ENCODE measurements at regions not wholly inside any gene's neighbourhood (a gene's known extent, or its start where the extent isn't known, plus 50 kb on each side); places are given as distances from the start of the nearest gene placed in this dataset.
A peak's percentile ranks its signal among the peaks of the same experiment; 100 is the strongest.
"Not testable (repeated sequence)": the region's sequence is repeated elsewhere in the genome, so short reads cannot be mapped to it uniquely, and the experiment has no call there.

DNA sequence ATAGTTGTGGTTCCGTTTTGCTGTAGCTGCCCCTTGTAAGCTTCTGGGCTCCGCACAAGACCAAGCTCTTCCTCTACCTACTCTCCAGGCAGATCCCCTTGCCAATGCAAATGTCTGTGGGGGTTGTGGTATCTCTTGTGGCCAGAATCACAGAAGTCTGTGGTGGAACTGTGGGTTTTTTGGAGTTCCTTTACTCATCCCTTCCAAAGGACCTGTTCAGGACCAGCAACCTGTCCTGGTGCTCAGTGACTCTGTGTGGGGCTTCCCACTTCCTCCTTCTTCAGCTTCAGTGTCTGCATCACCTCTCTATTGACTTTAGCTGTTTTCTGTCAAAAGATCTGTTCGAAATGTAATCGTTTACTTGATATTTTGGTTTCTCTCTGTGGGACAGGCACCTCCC lies 441.3 kb upstream of the ADAMTSL1 start:
- DNase-seq (ENCODE audit: low read depth) = no peak

DNA sequence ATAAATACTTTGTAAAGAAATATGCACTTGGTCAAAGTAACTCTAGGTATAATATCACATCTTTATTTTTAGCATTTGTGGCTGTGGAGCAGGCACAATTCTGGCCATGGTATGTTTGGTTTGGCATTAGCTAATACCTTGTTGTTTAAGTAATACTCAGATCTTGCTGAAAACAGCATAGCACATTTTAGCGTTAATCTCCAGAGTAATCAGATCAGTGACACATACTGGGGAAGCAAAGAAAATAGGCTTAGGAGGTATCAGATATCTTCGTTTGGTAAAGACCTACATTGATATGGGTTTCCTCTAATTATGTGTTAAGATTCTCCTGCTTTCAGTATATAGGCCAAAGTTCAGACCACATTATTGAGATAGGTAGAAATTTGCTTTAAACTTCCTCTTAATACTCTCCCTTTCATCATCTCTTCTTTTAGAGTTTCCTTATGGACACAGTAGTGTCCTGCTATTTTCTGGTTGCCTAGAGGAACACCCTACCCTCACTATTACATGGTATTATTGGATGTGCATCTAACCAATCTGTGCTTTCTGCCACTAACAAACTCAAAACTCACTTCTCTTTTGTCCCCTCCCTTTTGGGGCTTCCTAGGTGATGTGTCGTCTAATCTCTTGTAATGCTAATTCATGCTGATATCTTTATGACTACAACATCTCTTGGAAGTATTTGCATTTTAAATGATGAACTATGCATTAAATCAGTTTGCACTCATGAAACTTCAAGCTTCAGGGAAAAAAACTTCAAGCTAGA lies 437.3 kb upstream of the ADAMTSL1 start:
- no peak for DNase-seq (ENCODE audit: low read depth)

DNA sequence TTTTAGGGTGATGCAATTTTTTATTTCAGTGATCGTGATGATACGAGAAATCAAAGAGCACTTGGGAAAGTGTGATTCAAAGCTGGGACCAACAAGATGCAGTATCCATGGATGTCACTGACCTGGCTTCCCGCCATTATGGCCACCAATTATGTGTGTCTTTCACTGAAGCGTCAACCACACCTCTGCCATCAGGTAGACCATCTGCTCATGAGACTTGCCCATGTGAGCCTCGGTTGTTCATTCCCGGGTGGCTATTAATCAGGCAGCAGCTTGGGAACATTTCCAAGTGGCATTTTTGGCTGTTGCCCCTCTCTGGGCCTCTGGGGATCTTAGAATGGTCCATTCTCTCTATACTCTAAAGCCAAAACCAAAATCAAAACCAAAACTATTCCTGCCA lies 436.0 kb upstream of the ADAMTSL1 start:
- no peak for DNase-seq (ENCODE audit: low read depth)

DNA sequence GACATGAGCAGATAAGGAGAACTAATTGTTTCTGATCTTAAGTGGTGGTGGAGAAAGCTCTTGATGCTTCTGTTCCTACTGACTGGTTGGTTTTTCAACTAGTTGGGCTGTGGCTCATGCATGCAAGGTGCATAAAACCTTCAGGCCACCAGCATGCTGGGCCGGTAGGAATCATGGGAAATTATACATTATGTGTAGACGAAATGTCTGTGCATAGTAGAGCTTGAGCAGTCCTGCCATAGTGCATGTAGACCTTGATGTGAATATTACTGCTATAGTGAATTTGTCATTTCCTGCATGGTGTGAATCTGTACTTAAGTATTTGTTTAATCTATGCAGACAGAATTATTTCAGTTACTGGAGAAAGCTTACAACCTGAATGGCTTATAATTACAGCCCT lies 433.6 kb upstream of the ADAMTSL1 start:
- no peak for DNase-seq (ENCODE audit: low read depth)

DNA sequence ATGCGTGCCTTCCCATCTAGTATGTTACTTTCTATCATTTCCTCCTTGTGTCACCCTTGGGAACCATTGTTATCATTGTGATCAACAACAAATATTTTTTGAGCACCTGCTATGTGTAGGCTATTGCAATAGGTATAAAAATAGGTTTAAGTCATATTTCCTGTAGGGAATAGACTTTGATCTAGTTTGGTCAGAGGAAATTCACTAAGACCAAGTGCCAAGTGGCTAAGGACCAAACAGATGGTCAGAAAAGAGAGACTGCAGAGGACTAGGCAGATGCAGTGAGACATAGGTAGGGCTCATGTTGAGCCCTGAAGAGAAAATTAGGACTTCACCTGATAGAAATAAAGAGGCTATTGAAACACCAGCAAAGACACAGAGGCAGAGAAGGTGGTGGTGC lies 430.0 kb upstream of the ADAMTSL1 start:
- DNase-seq (ENCODE audit: low read depth) = no peak

DNA sequence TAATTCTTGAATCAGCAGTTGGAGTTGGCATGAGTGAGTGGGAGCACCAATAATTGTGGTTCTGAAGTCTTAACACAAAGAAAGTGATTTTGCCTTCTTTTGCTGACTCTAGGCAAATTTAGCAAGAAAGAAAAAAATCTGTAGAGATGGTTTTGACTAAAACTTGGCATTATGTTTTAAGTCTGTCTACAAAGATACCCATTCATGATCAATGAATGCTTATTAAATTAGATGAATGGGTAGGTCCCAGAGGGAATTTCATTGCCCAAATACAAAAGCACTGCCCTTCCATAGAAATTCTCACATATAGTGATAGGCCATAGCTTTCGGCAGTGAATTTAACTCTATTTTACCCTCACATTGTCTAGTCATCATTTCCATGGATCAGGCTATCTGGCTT lies 428.6 kb upstream of the ADAMTSL1 start:
- DNase-seq (ENCODE audit: low read depth) = no peak

DNA sequence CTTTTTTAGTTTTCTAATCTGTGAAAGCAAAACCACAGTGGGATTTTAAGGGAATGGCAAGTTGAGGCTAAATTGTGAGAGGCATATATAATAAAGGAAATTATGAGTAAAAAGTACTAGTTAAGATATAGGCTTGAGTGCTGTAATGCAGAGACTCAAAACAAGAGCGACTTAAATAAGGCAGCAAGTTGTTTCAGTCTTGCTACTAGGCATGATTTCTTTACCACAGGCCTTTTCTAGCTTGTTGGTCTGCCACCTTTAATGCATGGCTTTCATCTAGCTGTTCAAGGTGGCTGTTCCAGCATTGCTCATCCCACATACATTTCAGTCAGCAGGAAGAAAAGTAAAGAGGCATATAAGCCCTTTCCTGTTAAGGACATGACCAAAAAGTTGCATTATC lies 427.9 kb upstream of the ADAMTSL1 start:
- no peak for DNase-seq (ENCODE audit: low read depth)

DNA sequence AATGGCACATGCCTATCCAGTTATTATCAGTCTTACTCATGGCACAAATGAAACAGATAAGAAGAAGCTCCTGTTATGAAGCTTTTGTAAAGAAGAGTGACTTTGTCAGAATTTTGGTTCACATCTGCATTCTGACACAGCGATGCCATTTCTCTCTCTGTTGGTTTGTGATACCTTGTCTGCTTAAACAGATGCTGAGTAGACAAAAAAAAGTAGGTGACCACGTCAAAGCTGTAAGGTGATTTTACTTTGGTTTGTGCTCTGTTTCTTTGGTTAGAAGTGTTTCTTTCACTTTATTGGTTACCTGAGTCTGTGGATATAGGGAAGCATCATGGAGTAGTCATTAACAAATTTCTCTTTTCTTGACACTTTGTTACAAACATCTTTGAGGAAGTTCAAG lies 422.3 kb upstream of the ADAMTSL1 start:
- DNase-seq (ENCODE audit: low read depth) = no peak

DNA sequence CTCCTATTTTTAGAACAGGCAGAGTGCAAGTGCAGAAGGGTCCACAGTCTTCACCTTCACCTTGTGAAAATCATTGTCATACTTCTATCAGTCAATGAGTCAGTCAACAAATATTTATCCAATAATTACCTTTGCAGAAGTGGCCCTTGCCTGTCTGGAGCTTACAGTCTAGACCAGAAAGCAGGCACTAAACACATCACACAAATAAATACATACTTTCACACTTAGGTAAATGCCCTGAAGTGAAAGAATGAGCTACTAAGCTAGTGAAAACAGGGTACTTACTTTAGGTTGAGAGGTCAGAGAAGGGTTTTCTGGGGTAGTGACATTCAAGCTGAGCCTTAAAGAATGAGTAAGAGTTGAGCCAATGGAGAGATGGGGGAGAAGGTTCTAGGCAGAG lies 421.9 kb upstream of the ADAMTSL1 start:
- no peak for DNase-seq (ENCODE audit: low read depth)

DNA sequence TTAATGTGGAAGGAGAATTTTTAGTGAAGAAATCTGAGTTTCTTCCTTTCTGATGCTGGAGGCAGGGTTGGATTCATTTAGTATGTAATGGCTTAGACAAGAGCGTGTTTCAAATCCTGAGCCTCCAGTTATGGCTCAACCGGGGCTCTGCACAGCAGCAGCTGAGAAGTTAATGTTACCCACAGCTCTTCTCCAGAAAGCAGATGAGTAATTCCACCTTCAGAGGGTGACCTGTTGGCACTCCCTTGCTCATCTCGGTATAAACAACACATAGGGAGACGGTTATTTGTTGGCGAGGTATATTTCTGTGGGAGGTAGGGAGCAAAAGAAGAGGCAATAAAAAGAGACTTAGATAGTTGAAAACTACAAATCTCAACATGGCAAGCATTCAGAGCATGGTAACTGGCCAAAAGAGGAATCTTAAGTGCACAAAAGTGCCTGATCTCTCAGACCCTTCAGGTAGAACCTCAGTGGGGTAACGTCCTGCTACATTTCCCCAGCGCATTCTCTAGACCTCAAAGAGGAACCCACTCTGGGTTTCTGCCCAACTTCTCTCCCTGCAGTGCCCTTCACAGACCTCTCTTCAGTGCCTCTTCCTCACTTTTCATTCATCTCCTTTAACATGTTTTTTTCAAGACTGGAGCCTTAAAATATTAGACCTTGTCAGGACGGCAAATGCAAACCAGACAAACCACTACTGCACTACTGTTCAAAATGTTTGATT lies 417.5 kb upstream of the ADAMTSL1 start:
- DNase-seq (ENCODE audit: low read depth) = no peak

DNA sequence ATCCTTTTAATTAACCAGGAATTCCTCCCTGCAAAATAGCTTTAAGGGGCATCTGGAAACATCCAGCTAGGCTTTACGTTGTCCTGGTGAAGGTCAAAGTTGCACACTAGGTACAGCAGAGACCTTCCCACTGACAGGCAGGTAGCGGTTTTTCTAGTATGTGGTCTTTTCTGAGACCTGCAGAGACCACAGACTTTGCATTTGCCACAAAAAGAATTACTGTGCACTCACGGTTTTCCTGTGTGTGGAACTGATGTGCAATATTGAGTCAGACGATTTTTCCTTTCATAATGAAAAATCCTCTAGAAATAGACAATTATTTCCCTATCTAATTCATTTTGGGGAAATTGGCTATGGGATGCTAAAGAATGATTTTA lies 417.0 kb upstream of the ADAMTSL1 start:
- DNase-seq (ENCODE audit: low read depth) = no peak

DNA sequence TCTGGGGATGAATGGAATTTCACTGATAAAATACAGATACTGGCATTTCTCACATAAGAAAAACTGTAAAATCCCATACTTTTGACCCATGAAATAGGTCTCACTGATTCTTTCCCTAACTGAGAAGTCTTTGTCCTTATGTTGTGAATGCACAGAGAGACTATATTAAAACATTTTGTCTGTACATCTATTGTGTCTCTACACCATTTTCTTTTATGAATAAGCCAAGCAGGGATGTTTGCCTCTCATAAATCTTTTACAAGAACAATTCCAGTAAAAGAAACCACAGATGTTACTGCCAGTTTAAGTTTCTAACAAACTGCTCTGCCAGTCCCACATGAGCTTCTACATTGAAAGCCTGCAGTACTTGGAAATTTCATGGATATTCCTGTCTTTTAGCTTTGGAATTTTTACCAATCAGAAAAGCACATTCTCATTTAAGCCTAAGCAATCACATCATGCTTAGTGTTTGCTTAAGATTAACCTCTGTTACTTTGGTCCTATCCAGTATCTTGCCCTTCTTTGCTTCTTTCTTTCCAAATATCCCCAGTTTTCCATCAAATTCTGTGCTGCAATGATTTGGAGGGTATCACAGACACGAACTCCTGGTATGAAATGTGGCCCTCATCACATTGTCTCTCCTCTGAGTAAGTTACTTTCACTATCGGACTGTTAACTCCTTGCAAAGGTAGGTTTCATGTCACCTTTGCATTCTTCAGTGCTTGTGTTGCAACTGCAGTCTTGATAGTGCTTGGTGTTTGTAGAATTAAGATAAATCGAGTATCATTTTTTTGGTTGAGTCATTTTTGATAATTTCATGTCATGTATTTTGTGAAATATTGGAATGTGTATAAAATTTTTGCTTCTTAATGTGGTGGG lies 415.1 kb upstream of the ADAMTSL1 start:
- DNase-seq (ENCODE audit: low read depth) = peak; percentile 7

DNA sequence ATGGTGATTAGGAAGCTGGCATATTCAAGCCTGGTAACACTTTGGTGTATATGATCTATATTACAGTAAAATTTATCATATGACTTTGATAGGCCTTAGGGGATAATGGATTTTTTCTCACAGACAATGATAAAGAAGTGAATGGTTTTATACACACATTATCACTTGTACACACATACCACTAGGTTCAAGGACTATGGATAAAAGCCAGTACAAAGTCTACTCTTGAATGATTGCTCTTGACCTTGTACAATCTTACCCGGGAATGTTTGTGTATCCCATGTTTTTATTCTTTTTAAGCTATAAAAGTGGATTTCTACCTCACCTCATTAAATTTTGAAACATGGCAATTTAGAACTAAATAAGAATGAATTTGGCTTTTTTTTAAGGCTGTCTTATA lies 414.5 kb upstream of the ADAMTSL1 start:
- DNase-seq (ENCODE audit: low read depth) = no peak

DNA sequence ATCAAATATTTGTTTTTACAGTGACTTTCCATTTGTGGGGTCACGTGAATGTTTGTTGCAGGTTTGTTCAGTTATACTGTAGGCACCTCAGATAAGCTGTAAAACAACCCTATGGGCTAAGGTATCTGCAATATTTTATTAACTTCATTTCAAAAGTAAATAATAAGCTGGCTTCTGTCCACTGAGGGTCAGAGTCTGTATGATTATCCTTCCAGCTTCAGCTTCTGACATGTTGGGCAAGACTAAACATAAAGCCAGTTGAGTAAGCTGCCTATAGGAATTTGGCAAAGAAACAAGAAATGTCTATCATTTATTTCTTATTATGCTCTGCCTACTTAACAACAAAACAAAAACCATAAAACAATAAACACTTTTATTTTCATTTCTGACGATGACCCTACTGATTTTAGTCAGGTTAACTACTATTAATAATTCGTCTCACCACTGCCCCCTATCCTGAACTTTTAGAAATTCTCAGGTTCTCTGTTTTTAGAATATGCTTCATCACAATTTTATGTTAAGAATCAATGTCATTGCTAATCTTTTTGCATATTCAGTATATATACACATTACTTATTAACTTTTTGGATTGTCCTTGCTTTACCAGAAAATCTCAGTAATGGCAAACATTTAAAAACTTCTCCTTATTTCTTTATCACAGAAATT lies 413.6 kb upstream of the ADAMTSL1 start:
- DNase-seq (ENCODE audit: low read depth) = no peak

DNA sequence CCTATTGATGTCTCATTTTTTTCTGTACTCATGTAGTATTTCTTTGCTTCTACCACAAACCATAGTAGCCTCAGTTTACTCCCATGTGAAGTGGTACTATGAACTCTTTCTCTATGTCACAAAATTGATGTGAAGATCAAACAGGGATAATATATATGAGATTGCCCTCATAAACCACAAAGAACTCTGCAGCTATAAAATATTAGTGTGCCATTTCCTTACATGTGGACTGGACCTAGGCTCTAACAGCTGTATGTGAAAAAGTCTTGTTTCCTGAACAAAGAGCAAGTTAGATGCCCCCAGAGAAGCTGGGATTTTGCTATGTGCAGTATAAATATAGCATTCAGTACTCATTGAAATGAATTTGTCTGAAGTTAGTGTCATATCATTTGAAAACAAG lies 412.6 kb upstream of the ADAMTSL1 start:
- no peak for DNase-seq (ENCODE audit: low read depth)

DNA sequence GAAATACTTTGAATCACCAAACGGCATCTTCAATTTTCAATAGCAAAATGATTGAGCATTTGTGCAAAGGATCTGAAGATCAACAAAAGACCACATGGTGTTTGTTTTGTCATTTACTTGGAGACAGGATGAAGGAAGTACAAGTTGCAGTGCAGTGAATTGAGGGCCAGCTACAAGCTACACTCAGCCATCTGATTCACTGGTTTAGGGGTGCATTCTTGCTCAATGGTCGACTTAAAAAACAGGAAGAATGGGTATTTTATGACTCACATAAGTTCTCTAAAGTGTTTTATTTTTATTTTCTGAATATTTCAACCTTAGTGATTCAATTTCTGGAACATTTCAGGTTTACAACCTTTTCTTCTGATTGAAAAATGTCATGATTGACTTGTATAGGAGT lies 412.1 kb upstream of the ADAMTSL1 start:
- DNase-seq (ENCODE audit: low read depth) = peak; percentile 27

DNA sequence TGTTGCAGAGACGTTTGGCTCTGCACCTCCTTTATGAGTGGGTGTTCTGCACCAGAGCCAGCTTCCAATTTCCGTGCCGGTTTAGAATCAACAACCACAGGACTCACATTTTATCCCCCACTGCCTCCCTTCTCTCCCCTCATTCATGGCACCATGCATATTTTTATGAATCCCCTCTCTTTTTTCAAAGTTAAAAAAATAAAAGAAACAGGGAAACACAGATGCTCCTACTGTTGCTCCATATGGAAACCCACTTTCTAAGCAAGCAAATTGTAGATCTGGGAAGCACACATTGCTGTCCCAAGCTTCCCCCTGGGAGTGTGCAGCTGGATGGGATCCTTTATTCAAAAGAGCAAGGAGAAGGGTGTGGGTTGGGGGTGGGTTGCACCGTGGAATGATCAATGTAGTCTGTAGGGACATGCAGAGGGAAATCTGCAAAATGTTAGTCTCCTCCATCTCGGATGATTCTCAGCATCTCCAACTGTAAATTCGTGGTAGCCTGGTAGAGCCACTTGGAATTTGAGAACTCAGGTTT lies 410.0 kb upstream of the ADAMTSL1 start:
- DNase-seq (ENCODE audit: low read depth) = no peak

DNA sequence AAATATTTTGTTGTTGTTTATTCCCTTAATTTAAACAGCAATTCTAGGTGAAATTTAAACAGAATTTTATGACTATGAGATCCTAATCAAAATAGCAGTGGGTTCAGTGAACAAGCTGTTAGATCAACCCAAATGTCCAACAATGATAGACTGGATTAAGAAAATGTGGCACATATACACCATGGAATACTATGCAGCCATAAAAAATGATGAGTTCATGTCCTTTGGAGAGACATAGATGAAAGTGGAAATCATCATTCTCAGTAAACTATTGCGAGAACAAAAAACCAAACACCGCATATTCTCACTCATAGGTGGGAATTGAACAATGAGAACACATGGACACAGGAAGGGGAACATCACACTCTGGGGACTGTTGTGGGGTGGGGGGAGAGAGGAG lies 407.3 kb upstream of the ADAMTSL1 start:
- DNase-seq (ENCODE audit: low read depth) = not testable (repeated sequence)

DNA sequence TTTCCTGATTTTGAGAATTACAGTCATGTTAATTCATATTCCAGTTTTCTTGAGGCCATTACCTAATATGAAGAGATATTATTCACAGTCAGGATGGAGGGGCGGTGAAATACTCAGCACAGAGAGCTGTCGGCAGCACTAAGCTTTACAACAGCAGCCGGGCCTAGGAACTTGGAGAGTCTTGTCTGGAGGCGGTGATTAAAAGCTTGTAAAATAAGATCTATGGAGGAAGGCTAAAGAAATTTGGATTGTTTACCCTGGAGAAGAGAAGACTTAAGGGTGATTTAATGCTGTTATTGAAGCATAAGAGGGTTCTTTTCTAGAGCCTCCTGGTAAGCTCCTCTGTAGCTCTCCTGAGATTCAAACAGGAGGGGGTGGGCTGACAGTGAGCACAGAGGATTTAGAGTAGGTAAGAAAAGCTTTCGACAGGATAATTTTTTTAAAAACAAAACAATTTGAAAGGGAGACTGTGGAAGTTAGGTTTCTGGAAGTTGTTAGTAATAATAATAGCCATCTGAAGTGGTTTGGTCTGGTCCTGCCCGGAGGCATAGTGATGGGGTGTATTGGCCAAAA lies 406.3 kb upstream of the ADAMTSL1 start:
- no peak for DNase-seq (ENCODE audit: low read depth)

DNA sequence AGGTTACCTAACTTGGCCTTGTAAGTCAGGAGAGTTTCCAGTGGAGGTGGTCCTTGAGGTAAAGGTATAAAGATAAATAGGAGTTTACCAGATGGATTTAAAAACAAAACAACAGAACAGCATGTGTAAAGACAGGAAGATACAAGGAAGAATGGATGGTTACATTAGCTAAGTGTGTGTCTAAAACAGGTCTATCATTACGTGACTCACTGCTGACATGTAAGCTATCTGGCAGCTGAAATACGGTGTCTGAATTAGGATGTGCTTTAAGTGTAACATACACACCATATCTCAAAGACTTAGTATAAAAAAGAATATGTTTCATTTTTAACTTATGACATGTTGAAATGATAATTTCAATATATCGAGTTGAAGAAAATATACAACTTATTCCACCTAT lies 405.1 kb upstream of the ADAMTSL1 start:
- no peak for DNase-seq (ENCODE audit: low read depth)

DNA sequence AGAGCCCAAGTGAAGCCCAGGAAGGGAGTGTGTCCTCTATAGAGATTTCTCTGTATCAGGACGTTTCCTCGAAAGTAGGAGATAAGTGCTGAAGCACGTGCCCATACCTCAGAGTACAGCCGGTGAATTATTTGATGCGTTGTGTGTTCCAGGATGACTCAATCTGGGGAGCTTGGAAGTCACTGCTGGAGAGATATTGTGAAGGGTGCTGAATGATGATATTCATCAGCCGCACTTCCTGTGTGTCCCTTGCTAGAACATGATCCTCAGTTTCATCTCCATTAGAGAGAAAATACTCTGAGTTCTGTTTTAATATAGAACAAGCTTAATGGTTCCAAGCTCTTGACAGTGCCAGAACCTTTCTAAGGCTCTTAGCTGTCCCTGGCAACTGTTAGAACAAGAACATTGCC lies 402.3 kb upstream of the ADAMTSL1 start:
- DNase-seq (ENCODE audit: low read depth) = peak; percentile 70

DNA sequence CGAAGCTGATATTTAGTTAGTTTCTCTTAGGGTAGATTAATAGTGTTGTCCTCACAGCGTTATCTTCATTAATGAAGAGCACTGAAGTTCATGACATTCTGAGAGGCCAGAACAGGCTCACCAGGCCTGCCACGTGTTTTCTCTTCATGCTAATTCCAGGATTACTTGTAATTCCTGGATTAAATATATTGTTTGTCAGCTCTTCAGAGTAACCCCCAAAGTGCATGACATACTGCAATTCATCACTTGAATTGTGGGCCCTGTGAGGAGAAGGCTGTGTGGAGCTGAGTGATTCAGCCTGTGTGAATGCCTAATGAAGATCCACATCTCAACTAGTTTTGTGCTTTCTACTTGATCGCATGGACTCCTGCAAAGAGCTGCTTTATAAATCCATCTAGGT lies 401.0 kb upstream of the ADAMTSL1 start:
- peak; percentile 17 for DNase-seq (ENCODE audit: low read depth)
